GM12865 (cell line): ENCODE measurements at regions not wholly inside any gene's neighbourhood (a gene's known extent, or its start where the extent isn't known, plus 50 kb on each side); places are given as distances from the start of the nearest gene placed in this dataset.
"Not testable (repeated sequence)": the region's sequence is repeated elsewhere in the genome, so short reads cannot be mapped to it uniquely, and the experiment has no call there.

Experiments used
- DNase-seq: peaks from one replicate; pipeline ENCODE4 v3.0.0; 2010; ENCODE audit warnings: low read depth
- H3K4me3 ChIP-seq: 2 replicates; pipeline ENCODE4 v1.5.1; 2011; ENCODE audit warnings: mild to moderate bottlenecking, low read depth, low read length, control low read depth

GRCh38 chr9:63979741-63980140 is 1305.3 kb downstream of the FOXD4L5 start:
- H3K4me3 ChIP-seq, DNase-seq: not testable (repeated sequence)
